HG02970 (cell line): ENCODE measurements at regions not wholly inside any gene's neighbourhood (a gene's known extent, or its start where the extent isn't known, plus 50 kb on each side); places are given as distances from the start of the nearest gene placed in this dataset.

Experiments used
- ATAC-seq: cut with Tn5 transposase; IDR thresholded peaks from one replicate; pipeline ENCODE4 v1.9.1; 2021; ENCODE audit warnings: mild to moderate bottlenecking, moderate library complexity, moderate number of reproducible peaks; ENCODE audit not compliant: unreplicated experiment, low FRiP score

GRCh38 chr11:88405853-88406252 lies 68.3 kb upstream of the CTSC start:
- no peak for ATAC-seq

- no peak for ATAC-seq
These were observed 67.6 kb upstream of the CTSC start for GRCh38 chr11:88404932-88405710.

GRCh38 chr11:88404391-88404790 lies 66.9 kb upstream of the CTSC start:
- no peak for ATAC-seq

- ATAC-seq: no peak
These were observed 65.2 kb upstream of the CTSC start for GRCh38 chr11:88402784-88403183.

- ATAC-seq: no peak
These were observed 64.7 kb upstream of the CTSC start for GRCh38 chr11:88402192-88402715.

GRCh38 chr11:88398791-88399570 lies 61.4 kb upstream of the CTSC start:
- no peak for ATAC-seq

- ATAC-seq: no peak
These were observed 60.8 kb upstream of the CTSC start for GRCh38 chr11:88398372-88398771.

GRCh38 chr11:88390254-88390653 lies 52.7 kb upstream of the CTSC start:
- no peak for ATAC-seq

GRCh38 chr11:88387957-88388356 lies 50.4 kb upstream of the CTSC start:
- ATAC-seq: no peak
